Endothelial cell of umbilical vein (primary cell): ENCODE measurements at regions not wholly inside any gene's neighbourhood (a gene's known extent, or its start where the extent isn't known, plus 50 kb on each side); places are given as distances from the start of the nearest gene placed in this dataset.

ENCODE experiments used
- BruUV-seq: library from RNA; stranded (reverse); fragments of 400-500 nt; replicated peaks from 2 replicates; lab custom pipeline; 2021; lab: Mats Ljungman, UMichigan
- CTCF ChIA-PET: fragments of 300-600, 350-600 bp; sonication (Branson Sonifier 250); formaldehyde crosslinking; loops from one replicate; lab custom pipeline; 2021; ENCODE audit warnings: antibody characterized with exemption, inconsistent platforms; lab: Charles Lee
- POLR2A ChIA-PET: fragments of 300-600, 350-600 bp; sonication (Branson Sonifier 250); formaldehyde crosslinking; loops from one replicate; lab custom pipeline; 2021; ENCODE audit warnings: antibody characterized with exemption, inconsistent platforms; lab: Charles Lee
- DNase-seq: peaks from one replicate; pipeline ENCODE4 v3.0.0-alpha.2; 2011; ENCODE audit warnings: low read depth, low spot score
- FAIRE-seq: peaks from 2 replicates; lab custom pipeline; 2011; peaks lifted over from hg19 to GRCh38; lab: Jason Lieb, UNC
- H2AFZ ChIP-seq: 2 replicates; pipeline ENCODE4 v1.6.0; 2012; ENCODE audit warnings: low read depth, low read length, control low read depth, inconsistent platforms
- H3K27ac ChIP-seq: 2 replicates; pipeline ENCODE4 v1.5.1; 2011; ENCODE audit warnings: low read depth, mild to moderate bottlenecking, control low read depth, low read length, moderate library complexity; ENCODE audit not compliant: insufficient read depth
- H3K27me3 ChIP-seq, 2 experiments: 2 replicates each; pipeline versions ENCODE4 v1.6.0 to v1.6.1; 2011; ENCODE audit warnings: low read length in 2 of 2, mixed read lengths in 1 of 2; ENCODE audit not compliant: control insufficient read depth in 2 of 2, insufficient read depth in 2 of 2
- H3K36me3 ChIP-seq, 2 experiments: 2 replicates in 1 of 2; 3 replicates in 1 of 2; pipeline ENCODE4 v1.5.1; 2011; ENCODE audit warnings: low read length in 2 of 2, mild to moderate bottlenecking in 1 of 2, moderate library complexity in 1 of 2; ENCODE audit not compliant: control insufficient read depth in 2 of 2, insufficient read depth in 2 of 2; ENCODE audit errors: extremely low read depth in 1 of 2
- H3K4me1 ChIP-seq: 3 replicates; pipeline ENCODE4 v1.5.1; 2011; ENCODE audit warnings: mild to moderate bottlenecking, low read length; ENCODE audit not compliant: control insufficient read depth, insufficient read depth; ENCODE audit errors: extremely low read depth
- H3K4me2 ChIP-seq: 2 replicates; pipeline ENCODE4 v1.6.1; 2011; ENCODE audit warnings: low read length, control low read depth, mixed read lengths; ENCODE audit not compliant: insufficient read depth
- H3K4me3 ChIP-seq, 3 experiments: fragments of 200-600 bp in 1 of 3; sonication (generic), shearing (Covaris generic) in 1 of 3; replicated peaks in 1 of 3; 2 replicates each; pipeline ENCODE4 v1.5.1; 2011 to 2016; ENCODE audit warnings: control low read depth in 3 of 3, low read length in 3 of 3, mild to moderate bottlenecking in 2 of 3, inconsistent platforms in 1 of 3, low read depth in 1 of 3, moderate library complexity in 1 of 3; ENCODE audit not compliant: insufficient read depth in 1 of 3
- H3K79me2 ChIP-seq: 2 replicates; pipeline ENCODE4 v1.6.0; 2012; ENCODE audit warnings: low read length, inconsistent platforms; ENCODE audit not compliant: control insufficient read depth, insufficient read depth
- H3K9ac ChIP-seq: replicated peaks from 2 replicates; pipeline ENCODE3; 2011; ENCODE audit warnings: low read length, control low read depth; ENCODE audit not compliant: insufficient read depth; ENCODE audit errors: extremely low read depth
- H3K9me1 ChIP-seq: replicated peaks from 3 replicates; pipeline ENCODE4 v1.6.0; 2011; ENCODE audit warnings: mild to moderate bottlenecking, low read length; ENCODE audit not compliant: control insufficient read depth, insufficient read depth; ENCODE audit errors: extremely low read depth
- H3K9me3 ChIP-seq: replicated peaks from 2 replicates; pipeline ENCODE4 v1.5.1; 2012; ENCODE audit warnings: low read length, inconsistent platforms; ENCODE audit not compliant: control insufficient read depth, insufficient read depth
- H4K20me1 ChIP-seq: replicated peaks from 2 replicates; pipeline ENCODE3; 2011; ENCODE audit warnings: mild to moderate bottlenecking, low read length; ENCODE audit not compliant: control insufficient read depth, insufficient read depth; ENCODE audit errors: extremely low read depth
- CTCF ChIP-seq, 2 donors: IDR thresholded peaks; 1 replicate in 1 of 2; 2 replicates in 1 of 2; pipeline ENCODE4 v1.5.1; 2011; ENCODE audit warnings: low read length in 2 of 2, mild to moderate bottlenecking in 2 of 2, moderate library complexity in 2 of 2, control low read depth in 1 of 2, inconsistent platforms in 1 of 2, low read depth in 1 of 2; ENCODE audit not compliant: insufficient read depth in 1 of 2; ENCODE audit errors: extremely low read depth in 1 of 2
- EZH2 ChIP-seq: IDR thresholded peaks from 2 replicates; pipeline ENCODE4 v1.6.1; 2012; ENCODE audit warnings: borderline replicate concordance, low read depth, mild to moderate bottlenecking, moderate library complexity, low read length, inconsistent platforms; ENCODE audit not compliant: severe bottlenecking
- FOS ChIP-seq: IDR thresholded peaks from 2 replicates; pipeline ENCODE4 v1.6.1; 2011; ENCODE audit warnings: mild to moderate bottlenecking, low read length, moderate library complexity, borderline replicate concordance; ENCODE audit not compliant: insufficient read depth
- GATA2 ChIP-seq: IDR thresholded peaks from 2 replicates; pipeline ENCODE4 v1.7.0; 2011; ENCODE audit warnings: low read depth, mild to moderate bottlenecking, moderate library complexity, mixed read lengths, low read length; ENCODE audit not compliant: insufficient read length, insufficient read depth
- JUN ChIP-seq: IDR thresholded peaks from 2 replicates; pipeline ENCODE4 v1.6.1; 2011; ENCODE audit warnings: borderline replicate concordance, low read depth; ENCODE audit not compliant: insufficient read length, insufficient read depth
- MAX ChIP-seq: IDR thresholded peaks from 2 replicates; pipeline ENCODE4 v1.6.1; 2011; ENCODE audit not compliant: insufficient read depth, insufficient read length
- MYC ChIP-seq: IDR thresholded peaks from one replicate; pipeline ENCODE4 v1.6.1; 2011; ENCODE audit warnings: mild to moderate bottlenecking, low read depth, low read length
- POLR2A ChIP-seq: IDR thresholded peaks from 2 replicates; pipeline ENCODE4 v1.6.1; 2012; ENCODE audit warnings: low read depth, mild to moderate bottlenecking, control low read depth, low read length
- POLR2AphosphoS5 ChIP-seq: IDR thresholded peaks from 2 replicates; pipeline ENCODE4 v1.6.1; 2012; ENCODE audit warnings: low read depth, mild to moderate bottlenecking, control low read depth, low read length, moderate library complexity; ENCODE audit not compliant: insufficient read depth
- dilution Hi-C: fragments of 300-500 bp; cut with MboI; formaldehyde crosslinking; loops from one replicate; pipeline ENCODE4 v1.15.0; 2019; ENCODE audit warnings: low sequenced_read_pairs; ENCODE audit not compliant: extremely low pct_ligation_motif_present
- intact Hi-C: fragments of 100-400 bp; cut with micrococcal nuclease; formaldehyde crosslinking; loops from one replicate; pipeline ENCODE4 v1.10.0; 2022

- Histone ChIP-seq H3K36me3 (no peaks in the 10 kb centered on the region), H4K20me1 (no peaks in the 10 kb centered on the region), H3K27ac (no peak overlapping the region), H3K9me1 (no peaks in the 10 kb centered on the region), H3K79me2 (peaks cover 25% of the 10 kb centered on the region), H3K9ac (no peak overlapping the region), H3K4me3 (no peak overlapping the region), H2AFZ (no peak overlapping the region), H3K4me1 (peaks cover 30% of the 10 kb centered on the region), H3K4me2 (no peak overlapping the region), H3K27me3 (no peaks in the 10 kb centered on the region), H3K9me3 (no peaks in the 10 kb centered on the region)
- POLR2A ChIA-PET = no interaction called here
- dilution Hi-C loops (no loop called here), intact Hi-C loops (no loop called here)
- TF ChIP-seq JUN = no peak
- TF ChIP-seq GATA2 = no peak
- TF ChIP-seq FOS = no peak
- no peak for TF ChIP-seq MYC
- no peak for TF ChIP-seq POLR2AphosphoS5
- no peak for TF ChIP-seq POLR2A
- TF ChIP-seq MAX = no peak
- TF ChIP-seq EZH2 = no peak
- no peak for TF ChIP-seq CTCF (IDR thresholded peaks at IDR 0.05; ENCODE audit: extremely low read depth in 1 of 2, insufficient read depth in 1 of 2, low read depth in 1 of 2, low read length in 2 of 2)
- BruUV-seq = no TSS peak
- FAIRE-seq (no peak), DNase-seq (no peak)
- CTCF ChIA-PET = interaction anchor here (1.6 to 5.2 kb wide), 3 partner anchors 57 to 146 kb away, joined by 4 to 42 read pairs (median 7); no protein-coding TSS in a partner anchor
Observed at GRCh38 chr1:201647094-201647493, 108.2 kb downstream of the NAV1 start.
